PFSK-1 (cell line): ENCODE measurements at regions not wholly inside any gene's neighbourhood (a gene's known extent, or its start where the extent isn't known, plus 50 kb on each side); places are given as distances from the start of the nearest gene placed in this dataset.

Experiments used
- FOXP2 ChIP-seq: optimal IDR thresholded peaks from 2 replicates; pipeline ENCODE3; 2011; ENCODE audit warnings: borderline replicate concordance, control low read depth, inconsistent platforms; ENCODE audit not compliant: insufficient read depth; ENCODE audit errors: extremely low read length, extremely low read depth
- POLR2AphosphoS5 ChIP-seq: IDR thresholded peaks from 2 replicates; pipeline ENCODE4 v1.6.1; 2012; ENCODE audit warnings: low read depth, mild to moderate bottlenecking, control low read depth, low read length, moderate library complexity
- SIN3A ChIP-seq: IDR thresholded peaks from 2 replicates; pipeline ENCODE4 v1.6.1; 2012; ENCODE audit warnings: mild to moderate bottlenecking, low read length, moderate library complexity, borderline replicate concordance; ENCODE audit not compliant: insufficient read depth
- TAF1 ChIP-seq: IDR thresholded peaks from 2 replicates; pipeline ENCODE4 v1.6.1; 2012; ENCODE audit warnings: low read length, control low read depth, borderline replicate concordance; ENCODE audit not compliant: insufficient read depth
- TF ChIP-seq, protein P1 (sequence below), 2 experiments: IDR thresholded peaks; 2 replicates each; pipeline versions ENCODE4 v1.6.1 to v1.8.0; 2011 to 2012; ENCODE audit warnings: low read depth in 2 of 2, low read length in 2 of 2, control low read depth in 1 of 2, inconsistent platforms in 1 of 2, mild to moderate bottlenecking in 1 of 2, moderate library complexity in 1 of 2; ENCODE audit not compliant: insufficient read depth in 1 of 2

- TF ChIP-seq, protein P1, sequence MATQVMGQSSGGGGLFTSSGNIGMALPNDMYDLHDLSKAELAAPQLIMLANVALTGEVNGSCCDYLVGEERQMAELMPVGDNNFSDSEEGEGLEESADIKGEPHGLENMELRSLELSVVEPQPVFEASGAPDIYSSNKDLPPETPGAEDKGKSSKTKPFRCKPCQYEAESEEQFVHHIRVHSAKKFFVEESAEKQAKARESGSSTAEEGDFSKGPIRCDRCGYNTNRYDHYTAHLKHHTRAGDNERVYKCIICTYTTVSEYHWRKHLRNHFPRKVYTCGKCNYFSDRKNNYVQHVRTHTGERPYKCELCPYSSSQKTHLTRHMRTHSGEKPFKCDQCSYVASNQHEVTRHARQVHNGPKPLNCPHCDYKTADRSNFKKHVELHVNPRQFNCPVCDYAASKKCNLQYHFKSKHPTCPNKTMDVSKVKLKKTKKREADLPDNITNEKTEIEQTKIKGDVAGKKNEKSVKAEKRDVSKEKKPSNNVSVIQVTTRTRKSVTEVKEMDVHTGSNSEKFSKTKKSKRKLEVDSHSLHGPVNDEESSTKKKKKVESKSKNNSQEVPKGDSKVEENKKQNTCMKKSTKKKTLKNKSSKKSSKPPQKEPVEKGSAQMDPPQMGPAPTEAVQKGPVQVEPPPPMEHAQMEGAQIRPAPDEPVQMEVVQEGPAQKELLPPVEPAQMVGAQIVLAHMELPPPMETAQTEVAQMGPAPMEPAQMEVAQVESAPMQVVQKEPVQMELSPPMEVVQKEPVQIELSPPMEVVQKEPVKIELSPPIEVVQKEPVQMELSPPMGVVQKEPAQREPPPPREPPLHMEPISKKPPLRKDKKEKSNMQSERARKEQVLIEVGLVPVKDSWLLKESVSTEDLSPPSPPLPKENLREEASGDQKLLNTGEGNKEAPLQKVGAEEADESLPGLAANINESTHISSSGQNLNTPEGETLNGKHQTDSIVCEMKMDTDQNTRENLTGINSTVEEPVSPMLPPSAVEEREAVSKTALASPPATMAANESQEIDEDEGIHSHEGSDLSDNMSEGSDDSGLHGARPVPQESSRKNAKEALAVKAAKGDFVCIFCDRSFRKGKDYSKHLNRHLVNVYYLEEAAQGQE (IDR thresholded peaks at IDR 0.05; ENCODE audit: insufficient read depth in 1 of 2, low read depth in 2 of 2, low read length in 2 of 2): no peak
- TF ChIP-seq TAF1: no peak
These were observed 2506.6 kb downstream of the ARAP2 start for GRCh38 chr4:33737726-33738125.

DNA sequence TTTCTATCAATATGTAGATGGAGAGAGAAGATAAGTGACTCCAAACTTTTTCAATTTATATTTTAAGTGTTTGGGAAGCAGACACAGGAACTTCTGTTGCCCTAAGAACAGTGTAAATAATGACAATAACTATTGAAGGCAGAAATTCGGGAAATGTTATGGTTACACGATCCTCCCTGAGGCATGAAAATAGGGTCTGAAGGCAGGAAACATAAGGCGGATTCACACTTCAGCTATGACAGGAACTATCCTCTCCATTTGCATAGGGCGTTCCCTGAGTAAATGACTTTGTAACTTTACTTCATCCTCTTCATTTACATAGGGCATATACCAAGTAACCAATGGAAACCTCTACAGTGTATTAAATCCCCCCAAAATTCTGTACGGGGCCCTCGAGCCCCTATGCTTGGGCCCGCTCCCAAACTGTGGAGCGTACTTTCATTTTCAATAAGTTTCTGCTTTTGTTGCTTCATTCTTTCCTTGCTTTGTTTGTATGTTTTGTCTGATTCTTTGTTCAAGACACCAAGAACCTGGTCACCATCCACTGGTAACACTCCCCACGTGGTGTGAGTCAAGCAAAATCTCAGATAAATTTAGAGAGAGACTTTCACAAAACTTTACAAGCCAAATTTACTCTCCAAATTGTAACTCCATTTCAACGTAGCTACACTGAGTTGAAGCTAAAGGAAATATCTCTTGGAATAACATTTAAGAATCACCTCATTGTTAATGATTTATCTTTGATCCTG lies 2504.3 kb downstream of the ARAP2 start:
- TF ChIP-seq TAF1: no peak
- TF ChIP-seq, protein P1 (IDR thresholded peaks at IDR 0.05; ENCODE audit: insufficient read depth in 1 of 2, low read depth in 2 of 2, low read length in 2 of 2): no peak
- no peak for TF ChIP-seq FOXP2
- no peak for TF ChIP-seq SIN3A
- TF ChIP-seq POLR2AphosphoS5: no peak

GRCh38 chr4:33746979-33747378 lies 2497.3 kb downstream of the ARAP2 start:
- TF ChIP-seq, protein P1 (IDR thresholded peaks at IDR 0.05; ENCODE audit: insufficient read depth in 1 of 2, low read depth in 2 of 2, low read length in 2 of 2): no peak
- TF ChIP-seq FOXP2: no peak
- TF ChIP-seq TAF1: no peak
- no peak for TF ChIP-seq SIN3A
- TF ChIP-seq POLR2AphosphoS5: no peak

GRCh38 chr4:33751050-33751449 lies 2493.3 kb downstream of the ARAP2 start:
- no peak for TF ChIP-seq POLR2AphosphoS5
- TF ChIP-seq, protein P1 (IDR thresholded peaks at IDR 0.05; ENCODE audit: insufficient read depth in 1 of 2, low read depth in 2 of 2, low read length in 2 of 2): no peak
- TF ChIP-seq TAF1: no peak
- TF ChIP-seq SIN3A: no peak
- no peak for TF ChIP-seq FOXP2

DNA sequence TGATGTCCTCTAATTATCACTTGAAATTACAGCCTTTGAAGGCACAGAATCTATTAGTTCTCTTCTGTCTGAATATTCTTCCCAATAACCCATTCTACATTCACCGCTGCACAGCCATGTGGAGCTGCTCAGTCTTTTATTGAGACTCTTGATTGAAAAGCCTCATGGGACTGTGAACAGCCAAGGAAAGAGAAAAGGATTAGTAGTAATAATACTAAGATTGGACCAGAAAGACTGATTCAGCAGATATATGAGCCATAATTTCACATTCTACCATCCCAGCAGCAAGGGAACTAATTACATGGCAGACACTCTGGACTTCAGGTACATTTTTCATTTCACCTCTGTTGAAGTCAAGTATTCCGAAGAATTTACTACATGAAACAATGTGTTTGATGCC lies 2471.7 kb downstream of the ARAP2 start:
- no peak for TF ChIP-seq TAF1
- TF ChIP-seq POLR2AphosphoS5: no peak
- no peak for TF ChIP-seq FOXP2
- no peak for TF ChIP-seq SIN3A
- TF ChIP-seq, protein P1 (IDR thresholded peaks at IDR 0.05; ENCODE audit: insufficient read depth in 1 of 2, low read depth in 2 of 2, low read length in 2 of 2): no peak
